Ovary (tissue), 7 donors: ENCODE measurements at regions not wholly inside any gene's neighbourhood (a gene's known extent, or its start where the extent isn't known, plus 50 kb on each side); places are given as distances from the start of the nearest gene placed in this dataset.

Experiments
- DNase-seq, 5 donors: peaks; one replicate each; pipeline ENCODE4 v3.0.0-alpha.2; 2019 to 2020
- H3K27ac ChIP-seq, 2 donors: fragments of 200-600 bp; one replicate each; pipeline versions ENCODE4 v1.5.1 to v1.8.0; 2019 to 2022
- H3K27me3 ChIP-seq: fragments of 200-600 bp; one replicate; pipeline ENCODE4 v1.8.0; 2022
- H3K36me3 ChIP-seq: fragments of 200-600 bp; sonication (generic); one replicate; pipeline ENCODE4 v1.5.1; 2019
- H3K4me1 ChIP-seq: one replicate; pipeline ENCODE4 v1.8.1; 2013; ENCODE audit warnings: mild to moderate bottlenecking, moderate library complexity; ENCODE audit not compliant: insufficient read depth
- H3K4me3 ChIP-seq: fragments of 200-600 bp; sonication (generic); one replicate; pipeline ENCODE4 v1.5.1; 2017
- H3K9me3 ChIP-seq, 2 donors: fragments of 200-600 bp in 1 of 2; sonication (generic) in 1 of 2; one replicate each; pipeline versions ENCODE4 v1.5.1 to v1.8.1; 2013 to 2019; ENCODE audit warnings: mild to moderate bottlenecking in 1 of 2, moderate library complexity in 1 of 2
- CTCF ChIP-seq, 3 donors: fragments of 450-650 bp in 2 of 3; fragments of 200-600 bp in 1 of 3; IDR thresholded peaks; one replicate each; pipeline versions ENCODE4 v1.5.1 to v1.8.0; 2016 to 2022; ENCODE audit warnings: antibody characterized with exemption in 3 of 3, mild to moderate bottlenecking in 1 of 3
- EP300 ChIP-seq: sonication (generic); formaldehyde crosslinking; IDR thresholded peaks from one replicate; pipeline ENCODE4 v1.6.1; 2017; ENCODE audit warnings: antibody characterized with exemption
- POLR2A ChIP-seq: fragments of 450-650 bp; IDR thresholded peaks from one replicate; pipeline ENCODE4 v1.6.1; 2017; ENCODE audit warnings: antibody characterized with exemption, mild to moderate bottlenecking, moderate library complexity
- WGBS, 3 donors: extraction: QIAGEN DNeasy Blood & Tissue Kit in 1 of 3; methylation state at CpG; one replicate each; pipeline versions ENCODE4 v1.1.5 to v1.1.7; 2013 to 2017; 5-methylcytosine and 5-hydroxymethylcytosine counted together
- intact Hi-C, 4 donors: fragments of 100-400 bp; cut with DNase I; formaldehyde crosslinking; loops; one replicate each; pipeline versions ENCODE4 v1.11.0 to v1.15.1; 2022 to 2023
- donor health status: DM: no; HTN: no; CAD: no; lungs with moderate emphysema.
- donor health status: DM: no; HTN: no; CAD: no.
- donor health status: Bipolar disorder and iron deficiency.
- donor health status: DM: no; HTN: no; CAD: no.
- donor health status: DM: yes; HTN: yes; CAD: no.

GRCh38 chr13:111897178-111897845 lies 169.6 kb upstream of the SOX1 start:
- no peaks in the 10 kb centered on the region for H3K36me3 ChIP-seq
- no peaks in the 10 kb centered on the region for H3K4me1 ChIP-seq
- intact Hi-C loops, result no loop called here
- no peak for DNase-seq
- 60 to 67% (median 65%) methylated on average over 19 of the region's 19 CpGs for WGBS, 3 donors
- H3K27me3 ChIP-seq, result no peaks in the 10 kb centered on the region
- no peak overlapping the region for H3K4me3 ChIP-seq
- no peak overlapping the region for H3K27ac ChIP-seq
- H3K9me3 ChIP-seq, result peaks cover 0 to 5% of the 10 kb centered on the region in 2 donors
- TF ChIP-seq EP300 (no peak), POLR2A (no peak), CTCF (IDR thresholded peaks at IDR 0.05) (no peak)

GRCh38 chr13:111897846-111898215 lies 169.1 kb upstream of the SOX1 start:
- intact Hi-C loops, result no loop called here
- H3K27me3 ChIP-seq, result no peaks in the 10 kb centered on the region
- 64 to 74% (median 66%) methylated on average over 9 of the region's 9 CpGs for WGBS, 3 donors
- no peaks in the 10 kb centered on the region for H3K36me3 ChIP-seq
- no peak overlapping the region for H3K27ac ChIP-seq
- peaks cover 0 to 5% of the 10 kb centered on the region in 2 donors for H3K9me3 ChIP-seq
- no peaks in the 10 kb centered on the region for H3K4me1 ChIP-seq
- H3K4me3 ChIP-seq, result no peak overlapping the region
- TF ChIP-seq CTCF (IDR thresholded peaks at IDR 0.05) (no peak), POLR2A (no peak), EP300 (no peak)
- no peak for DNase-seq

- no peak overlapping the region for H3K4me3 ChIP-seq
- DNase-seq, result no peak
- WGBS, 3 donors, result 79 to 88% (median 83%) methylated on average over 34 to 35 of the region's 35 CpGs
- no peaks in the 10 kb centered on the region for H3K9me3 ChIP-seq
- TF ChIP-seq CTCF (IDR thresholded peaks at IDR 0.05), result no peak
- no peak for TF ChIP-seq POLR2A
- TF ChIP-seq EP300, result no peak
- H3K36me3 ChIP-seq, result no peaks in the 10 kb centered on the region
- no peak overlapping the region for H3K27ac ChIP-seq
- no peaks in the 10 kb centered on the region for H3K27me3 ChIP-seq
- H3K4me1 ChIP-seq, result no peaks in the 10 kb centered on the region
- intact Hi-C loops, result no loop called here
Measured at GRCh38 chr13:111898956-111899713, 167.8 kb upstream of the SOX1 start.

- no peak for TF ChIP-seq EP300
- no peaks in the 10 kb centered on the region for H3K9me3 ChIP-seq
- H3K4me3 ChIP-seq, result no peak overlapping the region
- DNase-seq, result no peak
- WGBS, 3 donors, result 77 to 84% (median 82%) methylated on average over 15 of the region's 15 CpGs
- intact Hi-C loops, result no loop called here
- no peaks in the 10 kb centered on the region for H3K36me3 ChIP-seq
- H3K4me1 ChIP-seq, result no peaks in the 10 kb centered on the region
- H3K27ac ChIP-seq, result no peak overlapping the region
- no peaks in the 10 kb centered on the region for H3K27me3 ChIP-seq
Measured at GRCh38 chr13:111899714-111900389, 167.1 kb upstream of the SOX1 start.
